AG20443 (cell line): ENCODE measurements at regions not wholly inside any gene's neighbourhood (a gene's known extent, or its start where the extent isn't known, plus 50 kb on each side); places are given as distances from the start of the nearest gene placed in this dataset.
A peak's percentile ranks its signal among the peaks of the same experiment; 100 is the strongest.

Experiments used
- DNase-seq: peaks from one replicate; pipeline ENCODE4 v3.0.0; 2012; ENCODE audit warnings: low spot score, mixed read lengths

GRCh38 chr3:187954873-187955586 is 198.9 kb upstream of the LPP start:
- DNase-seq, result peak; percentile 74

- no peak for DNase-seq
Observed at GRCh38 chr3:187955587-187955952, 198.4 kb upstream of the LPP start.

- no peak for DNase-seq
Observed at GRCh38 chr3:187957165-187957581, 196.8 kb upstream of the LPP start.

GRCh38 chr3:187957582-187957981 is 196.4 kb upstream of the LPP start:
- DNase-seq, result no peak

- DNase-seq, result no peak
Observed at GRCh38 chr3:187958432-187959003, 195.4 kb upstream of the LPP start.

GRCh38 chr3:187960820-187961219 is 193.1 kb upstream of the LPP start:
- DNase-seq, result peak; percentile 24

- DNase-seq, result no peak
Observed at GRCh38 chr3:187961366-187961765, 192.6 kb upstream of the LPP start.

- no peak for DNase-seq
Observed at GRCh38 chr3:187963003-187963676, 190.8 kb upstream of the LPP start.

GRCh38 chr3:187963677-187964385 is 190.1 kb upstream of the LPP start:
- peak; percentile 20 for DNase-seq

GRCh38 chr3:187964760-187965159 is 189.2 kb upstream of the LPP start:
- no peak for DNase-seq

- DNase-seq, result no peak
Observed at GRCh38 chr3:187966096-187966495, 187.9 kb upstream of the LPP start.

GRCh38 chr3:187966636-187967406 is 187.1 kb upstream of the LPP start:
- no peak for DNase-seq

- peak; percentile 24 for DNase-seq
Observed at GRCh38 chr3:187967993-187968392, 186.0 kb upstream of the LPP start.

GRCh38 chr3:187968883-187969580 is 184.9 kb upstream of the LPP start:
- peak; percentile 73 for DNase-seq

GRCh38 chr3:187969581-187969950 is 184.4 kb upstream of the LPP start:
- no peak for DNase-seq

GRCh38 chr3:187970106-187970505 is 183.9 kb upstream of the LPP start:
- DNase-seq, result no peak

- DNase-seq, result no peak
Observed at GRCh38 chr3:187971629-187972028, 182.3 kb upstream of the LPP start.

GRCh38 chr3:187972454-187972853 is 181.5 kb upstream of the LPP start:
- no peak for DNase-seq

GRCh38 chr3:187973977-187974870 is 179.7 kb upstream of the LPP start:
- DNase-seq, result no peak

- DNase-seq, result no peak
Observed at GRCh38 chr3:187974871-187975271, 179.1 kb upstream of the LPP start.
